GM19452 (cell line): ENCODE measurements at regions not wholly inside any gene's neighbourhood (a gene's known extent, or its start where the extent isn't known, plus 50 kb on each side); places are given as distances from the start of the nearest gene placed in this dataset.
"Not testable (repeated sequence)": the region's sequence is repeated elsewhere in the genome, so short reads cannot be mapped to it uniquely, and the experiment has no call there.

ENCODE experiments used
- ATAC-seq: cut with Tn5 transposase; IDR thresholded peaks from one replicate; pipeline ENCODE4 v1.9.1; 2021; ENCODE audit not compliant: unreplicated experiment

DNA sequence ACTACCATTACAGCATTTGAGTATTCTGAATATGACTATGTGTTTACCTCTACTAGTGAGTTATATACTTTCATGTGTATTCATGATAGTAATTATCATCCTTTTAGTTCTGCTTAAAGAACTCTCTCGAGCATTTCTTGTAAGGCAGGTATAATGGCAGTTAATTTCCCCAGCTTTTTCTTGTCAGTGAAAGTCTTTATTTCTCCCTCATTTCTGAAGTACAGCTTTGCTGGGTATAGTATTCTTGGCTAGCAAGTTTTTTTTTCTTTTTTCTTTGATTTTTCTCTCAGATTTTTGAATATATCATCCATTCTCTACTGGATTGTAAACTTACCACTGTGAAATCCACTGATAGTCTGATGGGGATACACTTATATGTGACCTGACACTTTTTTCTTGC lies 165.9 kb upstream of the ARHGAP5 start:
- no peak for ATAC-seq

DNA sequence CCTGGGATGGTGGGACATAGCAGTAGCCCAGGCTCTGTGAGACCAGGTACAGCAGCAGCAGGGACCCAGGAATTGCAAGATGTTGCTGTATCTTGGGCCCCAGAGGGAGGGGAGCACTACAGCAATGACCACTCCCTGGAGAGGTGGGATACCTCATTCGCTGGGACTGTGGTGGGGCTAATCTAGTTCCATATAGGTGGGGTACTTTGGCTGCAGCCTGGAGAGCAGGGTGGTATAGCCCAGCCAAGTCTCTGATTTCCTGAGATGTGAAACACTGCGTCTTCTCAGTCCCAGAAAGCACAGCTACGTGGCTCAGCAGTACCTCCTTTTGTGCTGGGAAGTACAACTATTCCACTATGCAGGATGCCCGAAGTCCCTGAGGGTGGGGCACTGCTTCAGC lies 163.7 kb upstream of the ARHGAP5 start:
- no peak for ATAC-seq

DNA sequence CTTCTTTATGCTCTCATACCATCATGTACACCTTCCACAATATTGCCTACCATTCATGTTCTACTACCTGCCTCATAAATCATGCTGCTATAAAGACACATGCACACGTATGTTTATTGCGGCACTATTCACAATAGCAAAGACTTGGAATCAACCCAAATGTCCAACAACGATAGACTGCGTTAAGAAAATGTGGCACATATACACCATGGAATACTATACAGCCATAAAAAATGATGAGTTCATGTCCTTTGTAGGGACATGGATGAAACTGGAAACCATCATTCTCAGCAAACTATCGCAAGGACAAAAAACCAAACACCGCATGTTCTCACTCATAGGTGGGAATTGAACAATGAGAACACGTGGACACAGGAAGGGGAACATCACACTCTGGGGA lies 158.8 kb upstream of the ARHGAP5 start:
- ATAC-seq = not testable (repeated sequence)

DNA sequence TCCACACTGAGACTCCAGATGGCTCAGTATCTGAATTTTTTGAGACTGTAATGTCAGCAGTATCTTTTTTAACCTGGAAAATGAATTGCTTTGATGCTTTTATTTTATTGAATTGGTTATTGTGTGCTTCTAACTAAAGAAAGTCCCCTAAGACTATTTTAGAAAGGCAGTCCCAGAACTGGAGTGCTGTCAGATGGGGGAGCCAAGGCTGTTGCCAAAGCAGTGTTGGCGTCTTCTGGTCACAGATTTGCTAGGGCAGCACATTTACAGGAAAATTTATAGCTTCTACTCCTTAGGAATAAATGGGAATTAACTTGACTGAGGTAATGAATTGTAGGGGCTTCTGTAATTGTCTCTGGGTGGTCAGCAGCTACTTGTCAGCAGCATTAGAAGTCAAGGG lies 157.1 kb upstream of the ARHGAP5 start:
- ATAC-seq = no peak

DNA sequence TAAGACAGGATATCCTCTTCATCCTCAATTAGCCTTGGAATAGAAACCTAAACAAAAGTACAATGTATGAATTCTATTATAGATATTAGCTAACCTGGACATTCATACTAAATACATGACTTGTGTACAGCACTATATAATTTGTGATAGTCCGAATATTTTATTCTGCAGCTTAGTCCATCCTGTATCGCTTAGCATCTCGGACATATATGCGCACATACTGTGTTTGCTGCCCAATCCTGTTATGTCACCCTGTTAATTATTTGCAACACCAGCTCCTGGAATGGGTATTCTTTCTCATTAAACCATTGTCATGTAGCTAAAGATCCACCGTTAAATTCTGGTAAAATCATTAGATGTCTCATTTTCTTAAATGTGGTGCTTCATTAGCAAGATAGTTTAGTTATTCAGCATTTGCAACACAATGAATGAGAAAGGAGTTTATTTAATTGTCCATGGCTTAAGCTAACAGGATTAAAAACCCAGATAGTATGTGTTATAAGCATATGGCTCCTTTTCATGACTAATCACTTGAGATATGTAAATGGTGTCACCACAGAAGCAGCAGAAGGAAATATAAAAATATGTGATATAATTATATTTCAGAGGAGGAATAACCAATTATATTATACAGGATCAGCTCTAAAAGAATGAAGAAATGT lies 156.0 kb upstream of the ARHGAP5 start:
- ATAC-seq = no peak

DNA sequence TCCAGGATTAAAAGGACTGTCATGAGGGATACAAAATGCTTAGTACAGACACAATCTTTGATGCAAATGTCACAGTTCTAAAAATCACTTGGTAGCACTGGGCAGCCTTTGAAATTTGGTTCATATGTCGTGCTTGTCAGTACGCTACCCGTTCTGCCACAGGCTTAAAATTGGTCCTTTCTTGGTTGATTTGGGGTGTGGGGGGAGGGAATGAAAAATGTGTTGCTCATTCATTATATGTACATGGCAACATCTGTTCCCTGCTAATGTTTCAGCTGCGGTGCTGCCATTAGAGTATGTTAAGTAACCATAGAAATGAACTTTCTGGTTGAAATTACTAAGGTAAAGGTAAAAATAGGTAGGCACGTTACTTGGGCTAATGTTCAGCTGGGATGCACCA lies 155.4 kb upstream of the ARHGAP5 start:
- no peak for ATAC-seq

DNA sequence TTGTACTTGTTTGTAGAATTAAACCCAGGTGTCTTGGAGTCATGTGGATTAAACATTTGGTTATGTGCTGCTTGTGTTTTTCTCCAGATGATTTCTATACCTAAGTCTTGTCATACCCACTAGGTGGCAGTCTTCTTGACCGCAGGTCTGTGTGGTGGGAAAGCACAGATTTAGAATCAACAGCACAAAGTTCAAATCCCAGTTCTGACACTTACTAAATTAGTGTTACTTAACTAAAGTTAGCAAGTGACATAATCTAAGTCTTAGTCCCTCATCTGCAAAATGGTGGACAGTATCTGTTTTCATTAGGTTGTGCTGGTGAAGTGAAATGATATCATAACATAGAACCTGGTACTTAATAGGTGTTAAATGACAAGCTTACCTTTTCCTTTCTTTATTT lies 151.0 kb upstream of the ARHGAP5 start:
- no peak for ATAC-seq

DNA sequence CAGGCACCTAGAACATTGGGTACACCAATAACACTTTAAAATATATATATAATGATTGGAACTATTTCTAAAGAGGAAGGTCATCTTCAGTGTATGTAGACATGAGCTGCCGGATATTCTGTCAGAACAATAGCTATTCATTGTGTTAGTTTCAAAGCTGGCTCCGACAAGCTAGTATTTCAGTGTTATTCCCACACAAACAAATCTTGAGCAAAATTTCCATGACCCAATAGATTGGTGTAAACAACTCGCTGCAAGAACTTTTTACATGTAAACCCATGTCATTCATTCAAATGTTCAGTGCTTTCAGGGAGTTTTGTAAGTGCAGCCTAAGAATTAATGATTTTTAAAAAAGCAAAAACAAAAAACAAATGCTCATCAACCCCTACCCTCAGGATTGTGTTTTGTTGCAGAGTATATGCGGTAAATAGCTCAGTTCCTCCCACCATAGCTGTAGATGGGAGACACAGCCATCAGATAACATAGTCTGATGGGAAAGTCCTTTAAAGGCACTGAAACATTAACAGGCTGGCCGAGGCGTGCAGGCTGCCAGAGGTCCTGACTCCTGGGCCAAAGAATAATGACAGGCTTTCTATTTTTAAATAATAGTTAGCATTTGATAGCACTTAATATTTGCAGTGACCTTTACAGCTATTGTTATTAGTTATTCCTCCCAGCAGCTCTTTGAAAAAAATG lies 150.3 kb upstream of the ARHGAP5 start:
- ATAC-seq = no peak

DNA sequence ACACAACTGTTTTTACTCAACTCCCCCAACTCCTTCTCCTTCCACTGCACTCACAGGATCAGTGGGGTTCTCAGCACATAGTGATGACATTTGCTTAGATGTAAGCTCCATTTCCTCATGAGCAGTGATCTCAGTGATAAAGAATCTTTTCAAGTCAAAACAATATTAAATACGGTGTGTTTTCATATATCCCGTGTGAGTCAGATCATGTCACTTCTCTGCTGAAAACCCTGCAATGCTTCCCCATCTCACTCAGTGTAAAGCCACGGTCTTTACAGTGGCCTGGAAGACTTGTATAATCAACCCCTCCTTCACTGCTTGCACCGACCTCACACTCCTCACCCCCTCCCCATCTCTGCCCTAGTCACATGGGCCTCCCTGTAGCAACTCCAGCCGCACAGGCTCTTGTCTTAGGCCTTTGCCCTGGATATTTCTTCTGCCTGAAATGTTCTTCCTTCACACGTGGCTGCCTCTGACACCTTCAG lies 149.7 kb upstream of the ARHGAP5 start:
- ATAC-seq = no peak

DNA sequence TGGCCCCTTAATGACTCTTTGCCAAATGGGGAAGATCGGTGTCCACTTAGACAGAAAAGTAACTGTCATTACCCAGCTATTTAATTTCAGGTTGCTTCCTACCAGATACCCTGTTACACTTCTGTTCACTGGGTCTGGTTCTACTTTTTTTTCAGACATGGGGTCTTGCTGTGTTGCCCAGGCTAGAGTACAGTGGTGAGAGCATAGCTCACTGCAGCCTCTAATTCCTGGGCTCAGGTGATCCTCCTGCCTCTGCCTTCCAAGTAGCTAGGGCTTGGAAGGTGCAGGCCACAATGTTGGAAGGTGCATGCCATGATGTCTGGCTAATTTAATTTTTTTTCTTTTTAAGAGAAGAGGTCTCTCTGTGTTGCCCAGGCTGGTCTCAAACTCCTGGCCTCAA lies 147.0 kb upstream of the ARHGAP5 start:
- ATAC-seq = no peak

DNA sequence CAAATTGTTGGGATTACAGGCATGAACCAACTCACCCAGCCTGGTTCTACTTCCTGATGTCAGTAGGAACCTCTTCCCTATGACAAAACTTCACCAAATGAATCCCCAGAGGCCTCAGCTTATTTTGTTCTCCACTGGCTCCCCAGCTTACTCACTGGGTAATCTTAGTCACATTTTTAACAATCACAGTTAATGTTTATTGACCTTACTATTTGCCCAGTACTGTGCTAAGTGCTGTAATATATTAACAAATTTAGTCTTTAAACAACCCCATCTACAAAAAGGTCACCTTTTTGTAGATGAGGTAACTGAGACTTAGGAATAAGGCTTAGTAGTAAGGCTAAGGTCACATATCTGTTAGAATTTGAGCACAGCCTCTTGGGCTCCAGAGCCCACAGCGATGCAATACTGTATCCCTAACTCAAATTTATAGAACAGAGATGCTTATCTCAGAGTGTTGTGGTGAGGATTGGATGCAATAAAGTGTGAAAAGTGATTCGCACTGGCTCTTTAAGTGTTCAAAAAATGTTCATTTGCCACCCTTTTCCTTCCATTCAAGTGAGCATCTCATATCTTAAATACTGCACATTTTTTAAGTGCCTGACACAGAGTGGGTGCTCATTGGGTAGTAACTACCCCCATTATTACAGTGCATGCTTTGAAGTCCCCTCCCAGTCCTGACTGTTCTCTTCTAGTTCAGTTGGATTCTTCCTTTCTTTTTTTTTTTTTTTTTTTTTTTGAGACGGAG lies 146.4 kb upstream of the ARHGAP5 start:
- ATAC-seq = no peak

DNA sequence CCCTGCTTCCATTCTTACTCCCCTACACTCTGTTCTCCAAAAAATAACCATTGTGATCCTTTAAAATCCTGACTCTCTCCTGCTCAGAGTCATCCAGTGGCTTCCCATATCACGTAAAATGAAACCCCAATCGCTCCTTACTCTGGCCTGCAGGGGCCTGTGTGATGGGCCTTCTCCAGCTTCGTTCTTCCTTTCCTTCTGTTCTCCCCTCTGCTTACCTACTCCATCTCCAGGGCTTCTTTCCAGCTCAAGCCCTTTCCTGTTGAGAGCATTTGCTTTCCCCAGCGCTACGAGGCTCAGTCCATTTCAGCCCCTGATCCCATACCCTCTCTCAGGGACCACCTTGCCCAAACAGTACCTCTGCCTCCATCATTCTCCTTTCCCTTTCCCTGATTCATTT lies 144.4 kb upstream of the ARHGAP5 start:
- no peak for ATAC-seq

DNA sequence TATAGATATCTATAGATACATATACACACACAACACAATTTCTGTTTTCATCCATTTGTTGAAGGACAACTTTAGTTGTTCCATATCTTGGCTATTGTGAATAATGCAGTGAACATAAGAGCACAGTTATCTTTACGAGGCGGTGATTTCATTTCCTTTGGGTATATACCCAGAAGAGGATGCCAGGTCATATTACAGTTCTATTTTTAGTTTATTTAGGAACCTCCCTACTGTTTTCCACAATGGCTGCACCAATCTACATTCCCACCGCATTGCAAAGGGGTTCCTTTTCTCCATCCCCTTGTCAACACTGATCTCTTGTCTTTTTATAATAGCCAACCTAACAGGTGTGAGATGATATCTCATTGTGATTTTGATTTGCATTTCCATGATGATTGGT lies 143.4 kb upstream of the ARHGAP5 start:
- ATAC-seq = no peak

DNA sequence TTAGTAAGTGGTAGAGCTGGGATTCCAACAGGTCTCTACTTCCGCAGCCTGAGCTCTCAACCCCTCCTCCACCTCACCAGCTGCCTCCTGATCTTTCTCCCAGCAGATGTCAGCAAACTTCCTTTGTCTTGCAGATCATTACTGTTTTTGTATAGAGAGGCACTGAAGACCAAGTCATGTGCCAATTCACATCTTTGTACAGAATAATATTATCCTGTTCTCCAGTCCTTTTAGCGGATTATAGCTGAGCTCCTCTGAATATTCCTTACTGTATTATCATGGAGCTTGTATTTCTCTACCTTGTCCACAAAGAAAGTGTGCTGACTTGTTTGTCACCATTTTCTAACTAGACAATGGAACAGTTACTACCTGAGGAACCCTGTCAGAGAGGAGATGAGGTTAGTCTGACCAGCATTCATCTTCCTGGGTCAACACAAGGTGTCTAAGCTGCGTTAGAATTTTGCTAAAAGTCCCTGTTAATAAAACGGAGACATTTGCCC lies 142.3 kb upstream of the ARHGAP5 start:
- ATAC-seq = no peak

DNA sequence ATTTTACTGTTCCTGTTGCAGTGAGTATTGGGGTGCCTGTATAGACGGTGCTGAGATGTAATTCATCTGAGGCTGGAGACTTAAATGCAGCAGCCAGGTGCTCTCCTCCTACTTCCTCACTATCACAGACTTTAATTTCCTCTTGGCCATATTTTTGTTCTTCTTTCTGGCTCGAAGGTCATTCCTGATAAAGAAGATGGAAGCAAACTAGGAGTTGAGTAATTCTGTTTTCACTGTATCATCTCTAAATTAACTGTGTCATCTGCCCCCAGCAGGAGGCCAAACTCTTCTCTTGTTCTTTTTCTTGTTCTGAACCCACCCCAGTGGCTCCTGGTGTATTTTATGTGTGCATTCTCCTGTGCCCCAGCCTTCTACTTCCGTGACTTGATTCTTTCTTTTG lies 141.7 kb upstream of the ARHGAP5 start:
- no peak for ATAC-seq

DNA sequence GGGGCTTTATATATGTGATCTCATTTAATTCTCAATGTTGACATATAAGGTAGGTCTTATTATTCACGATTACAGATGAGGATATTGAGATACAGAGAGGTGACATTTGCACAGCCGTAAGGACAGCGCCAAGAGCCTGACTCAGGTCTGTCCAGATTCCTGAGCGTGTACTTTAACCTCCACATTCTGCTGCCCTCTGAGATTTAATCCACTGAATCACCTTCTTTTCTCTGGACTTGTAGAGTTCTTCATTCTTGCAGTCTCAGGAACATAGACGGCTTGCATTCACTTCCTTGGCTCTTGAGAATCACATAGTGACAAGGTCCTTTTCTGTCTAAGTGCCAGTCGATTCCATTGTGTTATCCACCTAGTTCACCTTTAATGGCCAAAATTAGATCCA lies 141.0 kb upstream of the ARHGAP5 start:
- ATAC-seq = no peak

DNA sequence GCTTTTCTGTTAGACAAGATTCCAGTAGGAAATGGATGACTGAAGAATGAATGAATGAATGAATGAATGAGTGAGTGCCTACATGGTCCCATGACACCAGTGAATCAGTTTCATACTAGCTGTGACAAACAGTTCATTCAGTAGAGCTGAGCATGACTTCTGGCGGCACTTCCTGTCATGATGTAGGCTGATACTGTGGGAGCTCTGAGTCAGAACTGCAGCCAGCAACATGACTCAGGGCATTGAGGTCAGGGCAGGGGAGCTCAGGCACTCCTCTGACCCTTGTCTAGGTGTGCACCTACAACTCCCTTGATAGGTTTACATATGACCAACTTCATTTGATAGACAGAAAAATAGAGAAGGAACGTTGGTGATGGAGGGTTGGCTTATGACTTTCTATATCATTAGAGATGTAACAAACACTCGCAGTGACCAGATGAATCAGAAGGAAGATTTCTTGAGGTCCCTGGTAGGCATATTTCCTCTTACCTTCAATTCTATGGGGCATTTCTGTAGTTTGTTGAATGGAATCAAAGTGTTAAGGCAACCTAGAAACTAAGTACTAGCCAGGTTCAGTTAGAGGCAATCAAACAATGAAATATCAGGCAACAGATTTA lies 139.3 kb upstream of the ARHGAP5 start:
- ATAC-seq = peak; percentile 100

DNA sequence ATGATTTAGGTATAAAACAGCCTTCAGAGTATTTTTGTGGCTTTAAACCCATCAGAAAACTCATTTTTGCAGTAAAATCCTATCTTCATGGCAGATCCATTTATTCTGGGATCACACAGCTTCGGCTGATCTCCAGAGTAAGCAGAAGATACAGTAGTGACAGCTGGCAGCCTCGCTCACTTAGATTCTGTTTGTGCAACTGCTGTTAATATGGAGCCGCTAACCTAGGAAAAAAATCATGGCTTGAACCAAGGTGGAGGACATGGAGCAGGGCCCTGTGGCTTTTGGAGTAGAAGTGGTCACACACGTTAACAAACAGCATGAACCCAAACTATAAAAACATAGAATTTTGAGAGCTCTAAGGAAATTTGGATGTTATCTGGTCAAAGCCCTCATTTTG lies 137.2 kb upstream of the ARHGAP5 start:
- no peak for ATAC-seq

DNA sequence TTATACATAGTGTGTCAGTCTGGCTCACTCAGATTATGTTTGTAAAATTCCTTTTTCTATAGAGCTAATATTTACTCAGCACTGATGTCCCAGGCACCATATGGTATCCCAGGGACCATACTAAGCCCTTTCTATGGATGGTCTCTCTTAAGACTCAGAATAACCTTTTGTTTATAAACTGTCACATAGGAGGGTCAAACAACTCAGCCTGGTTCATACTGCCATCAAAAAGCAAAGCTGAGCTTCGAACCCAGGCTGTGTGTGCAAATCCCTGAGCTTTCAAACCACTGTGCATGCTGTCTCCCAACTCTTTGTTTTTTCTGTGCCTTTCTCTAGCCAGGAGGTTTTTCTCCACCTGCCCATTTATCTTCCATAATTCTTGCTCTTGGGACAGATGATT lies 135.6 kb upstream of the ARHGAP5 start:
- ATAC-seq = no peak

DNA sequence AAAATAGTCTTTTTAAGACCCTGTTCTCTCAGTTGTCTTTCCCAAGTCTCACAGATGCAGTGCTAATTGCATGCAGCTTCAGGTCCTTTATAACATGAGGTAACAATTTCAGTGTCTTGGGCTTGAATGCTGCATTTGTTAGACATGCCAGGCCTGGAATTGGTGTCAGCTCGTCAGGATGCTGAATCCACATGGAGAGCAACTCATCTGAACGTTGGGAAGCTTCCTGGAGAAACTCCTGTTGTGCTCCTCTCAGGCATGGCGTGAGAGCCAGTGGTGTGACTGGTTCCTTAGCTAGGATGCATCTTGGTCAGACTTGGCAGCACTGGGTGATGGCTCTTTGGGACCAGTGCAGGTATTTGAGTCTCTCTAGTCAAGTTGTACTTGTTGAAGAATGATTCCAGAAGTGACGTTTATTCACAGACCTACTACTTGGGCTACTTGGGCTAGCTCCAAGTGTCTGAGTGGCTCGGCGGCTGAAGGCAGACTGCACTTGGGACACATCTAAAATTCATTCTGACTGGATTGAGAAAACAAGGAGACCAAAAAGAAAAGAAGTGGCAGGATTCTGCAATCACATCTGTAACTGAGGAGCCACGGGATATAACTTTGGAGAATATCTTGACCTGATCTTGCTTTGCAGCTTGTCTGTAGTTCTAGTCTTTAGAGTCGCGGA lies 134.8 kb upstream of the ARHGAP5 start:
- ATAC-seq = no peak

DNA sequence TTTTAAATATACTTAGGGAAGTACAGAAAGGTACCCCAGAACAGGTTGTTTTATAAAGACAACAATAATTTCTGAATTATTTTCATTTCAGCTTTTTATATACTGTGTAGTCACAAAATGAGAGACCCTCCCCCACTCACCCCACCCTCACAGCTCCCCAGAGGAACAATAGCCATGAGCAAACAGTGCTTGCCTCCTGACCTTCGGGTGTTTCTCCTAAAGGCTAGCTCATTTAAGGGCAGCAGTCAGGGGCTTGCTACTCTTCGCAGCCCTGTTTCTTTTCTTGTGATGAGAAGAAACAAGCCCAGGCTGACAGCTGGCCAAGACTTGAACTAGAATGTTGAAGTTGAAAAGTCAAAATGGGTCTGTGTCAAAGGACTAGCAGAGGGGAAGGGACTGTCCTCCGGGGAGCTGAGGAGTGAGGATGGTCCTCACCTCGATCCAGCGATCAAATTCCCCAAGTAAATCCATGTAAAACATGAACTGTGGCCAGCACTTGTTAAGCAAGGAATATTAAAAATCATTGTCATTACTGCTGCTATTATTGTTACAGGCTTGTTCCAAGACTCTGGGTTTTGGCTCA lies 133.8 kb upstream of the ARHGAP5 start:
- no peak for ATAC-seq
